ENCODE measurements at regions not wholly inside any gene's neighbourhood (a gene's known extent, or its start where the extent isn't known, plus 50 kb on each side); places are given as distances from the start of the nearest gene placed in this dataset.
"Not testable (repeated sequence)": the region's sequence is repeated elsewhere in the genome, so short reads cannot be mapped to it uniquely, and the experiment has no call there.

- no peak for DNase-seq
These were observed 370.2 kb downstream of the METTL4 start for GRCh38 chr18:2201036-2201600.

- no peak for DNase-seq
These were observed 366.6 kb downstream of the METTL4 start for GRCh38 chr18:2204736-2205135.

DNA sequence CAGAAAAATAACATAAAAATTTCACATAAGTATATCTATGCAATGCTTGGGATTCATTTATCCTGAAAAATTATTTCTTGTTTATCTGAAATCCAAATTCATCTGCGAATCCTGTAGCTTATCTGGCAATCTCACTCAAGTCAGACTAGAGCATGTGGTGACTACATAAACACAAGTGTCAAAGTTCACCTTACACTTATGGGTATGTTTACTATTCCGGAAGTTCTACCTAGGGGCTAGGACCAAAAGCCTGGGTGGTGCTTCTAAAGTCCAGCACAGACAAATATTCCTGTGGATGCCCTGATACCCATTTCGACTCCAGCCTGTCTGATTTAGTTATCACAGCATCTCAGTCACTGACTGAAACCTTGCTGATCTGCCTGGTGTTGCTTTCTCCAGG lies 364.0 kb downstream of the METTL4 start:
- DNase-seq = no peak

DNA sequence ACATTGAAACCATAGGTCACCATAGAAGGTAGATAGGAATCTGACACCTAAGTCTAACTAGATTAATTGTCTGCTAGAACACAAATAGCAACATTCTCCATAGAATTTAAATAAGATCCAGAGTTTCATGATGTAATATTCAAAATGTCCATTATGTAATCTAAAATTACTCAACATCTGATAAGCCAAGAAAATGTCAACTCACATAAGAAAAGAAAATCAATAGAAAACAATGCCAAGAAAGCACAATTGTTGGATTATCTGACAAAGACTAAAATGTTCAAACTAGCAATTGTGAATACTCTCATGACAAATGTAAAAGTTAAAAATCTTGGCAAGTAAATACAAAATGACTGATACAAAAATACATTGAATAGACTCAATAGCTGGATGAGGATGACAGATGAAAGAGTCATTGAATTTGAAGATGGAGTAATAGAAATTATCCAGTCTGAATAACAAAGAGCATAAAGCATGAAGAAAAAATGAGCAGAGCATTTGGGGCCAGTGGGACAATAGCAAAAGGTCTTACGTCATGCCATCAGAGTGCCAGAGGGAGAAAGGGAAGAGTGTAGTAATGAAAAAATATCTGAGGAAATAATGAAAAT lies 358.6 kb downstream of the METTL4 start:
- DNase-seq = no peak

GRCh38 chr18:2213905-2214304 lies 357.4 kb downstream of the METTL4 start:
- no peak for DNase-seq

DNA sequence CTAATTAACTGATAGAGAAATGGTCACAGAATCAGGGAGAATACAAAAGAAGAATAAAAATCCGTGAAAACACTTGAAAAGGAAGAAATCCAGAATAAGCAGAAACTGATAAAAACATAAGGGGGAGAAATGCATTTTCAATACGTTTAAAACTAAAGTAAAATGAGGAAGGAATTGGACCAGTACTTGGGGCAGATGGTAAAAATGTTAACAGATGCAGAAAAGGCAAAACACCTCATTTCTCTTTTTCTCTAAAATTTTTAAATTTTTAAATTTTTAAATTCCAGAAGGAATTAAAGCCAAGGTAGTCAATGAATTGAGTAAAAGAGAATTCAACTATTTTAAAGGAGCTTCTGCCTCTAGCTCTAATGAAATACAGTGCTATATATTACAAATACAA lies 353.9 kb downstream of the METTL4 start:
- DNase-seq = no peak

- no peak for DNase-seq
These were observed 353.2 kb downstream of the METTL4 start for GRCh38 chr18:2218101-2218500.

GRCh38 chr18:2219706-2220105 lies 351.6 kb downstream of the METTL4 start:
- no peak for DNase-seq

DNA sequence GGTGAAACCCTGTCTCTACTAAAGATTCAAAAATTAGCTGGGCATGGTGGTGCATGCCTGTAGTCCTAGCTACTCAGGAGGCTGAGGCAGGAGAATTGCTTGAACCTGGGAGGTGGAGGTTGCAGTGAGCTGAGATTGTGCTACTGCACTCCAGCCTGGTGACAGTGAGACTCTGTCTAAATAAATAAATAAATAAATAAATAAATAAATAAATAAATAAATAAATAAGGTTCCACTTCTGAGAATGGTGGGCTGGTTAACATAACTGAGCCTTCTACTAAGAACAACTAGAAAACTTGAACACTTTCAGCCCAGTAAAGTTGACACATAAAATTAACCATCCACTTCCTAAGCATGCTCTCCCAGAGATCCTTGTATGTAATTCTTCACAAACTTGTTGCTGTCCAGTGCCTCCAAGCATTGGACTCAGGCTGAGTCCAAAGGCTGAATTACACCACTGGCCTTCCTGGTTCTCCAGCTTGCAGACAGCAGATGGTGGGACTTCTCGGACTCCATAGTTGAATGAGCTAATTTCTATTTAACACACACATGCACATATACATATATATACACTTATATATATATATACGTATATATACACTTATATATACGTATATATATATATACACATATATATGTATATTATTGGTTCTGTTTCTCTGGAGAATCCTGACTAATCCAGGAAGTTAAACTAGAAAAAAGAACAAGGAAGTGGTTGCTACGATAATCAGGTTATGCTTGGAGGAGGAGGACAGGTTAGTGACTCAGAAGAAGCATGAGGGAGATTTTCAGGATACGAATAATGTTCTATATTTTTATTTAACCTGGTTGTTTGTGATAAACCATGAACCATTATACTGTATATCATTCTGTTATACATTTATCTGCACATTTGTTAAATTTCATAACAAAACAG lies 348.8 kb downstream of the METTL4 start:
- no peak for DNase-seq

DNA sequence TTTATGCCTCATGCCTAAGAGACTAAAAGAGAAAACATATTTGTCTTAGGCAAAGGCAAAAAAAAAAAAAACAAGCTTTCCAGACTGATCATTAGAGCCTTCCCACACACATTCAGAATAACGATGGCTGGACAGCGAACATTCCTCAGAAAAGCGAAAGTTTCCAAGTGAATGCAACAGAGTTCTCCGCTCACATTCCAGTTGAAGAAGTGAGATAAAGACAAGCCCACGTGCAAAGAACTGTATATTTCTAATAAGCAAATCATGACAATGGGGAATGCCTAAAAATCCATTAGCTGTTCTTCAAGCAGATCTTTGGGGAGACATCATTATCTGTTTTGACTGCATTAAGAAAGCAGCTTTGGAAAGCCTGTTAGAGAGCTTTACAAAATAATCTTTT lies 347.9 kb downstream of the METTL4 start:
- DNase-seq = no peak

- DNase-seq = no peak
These were observed 347.5 kb downstream of the METTL4 start for GRCh38 chr18:2223849-2224248.

DNA sequence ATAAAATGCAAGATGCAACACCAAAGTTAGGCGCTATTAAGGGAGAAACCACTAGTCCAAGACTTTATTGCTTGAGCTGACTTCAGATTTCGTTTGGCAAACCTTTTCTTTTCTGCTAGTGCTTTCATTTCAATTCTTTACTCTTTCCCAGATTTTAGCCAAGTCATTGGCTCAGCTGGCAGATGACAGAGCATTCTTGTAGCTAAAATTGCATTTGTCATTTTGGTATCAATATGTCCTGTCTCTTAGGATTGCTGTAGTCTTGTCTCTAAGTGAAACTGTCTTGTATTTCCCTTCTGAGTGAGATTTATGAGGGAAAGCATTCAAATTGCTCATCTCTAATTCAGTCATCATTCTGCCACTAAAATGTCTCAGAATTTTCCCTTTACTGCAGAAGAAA lies 335.1 kb downstream of the METTL4 start:
- DNase-seq = no peak

- DNase-seq = no peak
These were observed 333.6 kb downstream of the METTL4 start for GRCh38 chr18:2237706-2238105.

DNA sequence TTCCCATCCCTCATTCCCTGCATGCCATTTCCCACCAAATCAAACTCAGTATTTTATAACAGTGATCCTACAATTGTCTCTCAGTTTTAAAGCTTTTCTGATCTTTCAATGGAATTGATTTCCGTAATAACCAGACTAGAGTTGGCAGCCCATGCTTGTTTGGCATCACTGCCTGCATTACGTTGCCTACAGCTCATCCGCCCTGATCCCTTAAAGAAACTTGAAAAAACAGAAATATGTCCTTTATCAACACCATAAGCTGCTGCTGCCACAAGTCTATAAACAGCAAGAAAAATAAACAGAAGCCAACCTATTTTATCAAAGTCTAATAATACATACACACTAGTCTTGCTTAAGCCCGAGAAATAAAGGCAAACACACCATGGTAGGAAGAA lies 331.0 kb downstream of the METTL4 start:
- no peak for DNase-seq

GRCh38 chr18:2244641-2245040 lies 326.7 kb downstream of the METTL4 start:
- no peak for DNase-seq

- DNase-seq = not testable (repeated sequence)
These were observed 324.2 kb downstream of the METTL4 start for GRCh38 chr18:2247101-2247500.

GRCh38 chr18:2254977-2255376 lies 316.3 kb downstream of the METTL4 start:
- no peak for DNase-seq

GRCh38 chr18:2256577-2256976 lies 314.7 kb downstream of the METTL4 start:
- peak; percentile 6 for DNase-seq

- no peak for DNase-seq
These were observed 312.4 kb downstream of the METTL4 start for GRCh38 chr18:2258954-2259353.

GRCh38 chr18:2263303-2263890 lies 307.9 kb downstream of the METTL4 start:
- DNase-seq = no peak

DNA sequence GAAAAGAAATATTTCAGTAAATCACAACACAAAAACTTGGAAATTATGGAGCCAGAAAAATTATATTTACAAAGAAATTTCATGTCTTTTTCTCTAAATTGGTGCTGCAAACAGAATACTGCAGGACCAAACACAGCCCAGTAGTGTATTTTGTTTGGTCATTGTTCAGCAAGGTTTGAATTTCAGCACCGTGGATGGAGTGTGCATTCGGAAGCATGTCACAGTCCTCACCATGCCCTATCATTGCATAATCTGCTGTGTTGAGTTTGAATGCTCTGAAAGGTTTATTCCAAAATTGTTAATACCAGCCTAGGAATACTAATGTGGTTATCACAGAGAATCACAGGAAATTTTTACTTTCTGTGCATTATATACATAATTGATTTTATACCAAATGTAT lies 296.7 kb downstream of the METTL4 start:
- DNase-seq = no peak

- DNase-seq = no peak
These were observed 290.2 kb downstream of the METTL4 start for GRCh38 chr18:2281086-2281485.

DNA sequence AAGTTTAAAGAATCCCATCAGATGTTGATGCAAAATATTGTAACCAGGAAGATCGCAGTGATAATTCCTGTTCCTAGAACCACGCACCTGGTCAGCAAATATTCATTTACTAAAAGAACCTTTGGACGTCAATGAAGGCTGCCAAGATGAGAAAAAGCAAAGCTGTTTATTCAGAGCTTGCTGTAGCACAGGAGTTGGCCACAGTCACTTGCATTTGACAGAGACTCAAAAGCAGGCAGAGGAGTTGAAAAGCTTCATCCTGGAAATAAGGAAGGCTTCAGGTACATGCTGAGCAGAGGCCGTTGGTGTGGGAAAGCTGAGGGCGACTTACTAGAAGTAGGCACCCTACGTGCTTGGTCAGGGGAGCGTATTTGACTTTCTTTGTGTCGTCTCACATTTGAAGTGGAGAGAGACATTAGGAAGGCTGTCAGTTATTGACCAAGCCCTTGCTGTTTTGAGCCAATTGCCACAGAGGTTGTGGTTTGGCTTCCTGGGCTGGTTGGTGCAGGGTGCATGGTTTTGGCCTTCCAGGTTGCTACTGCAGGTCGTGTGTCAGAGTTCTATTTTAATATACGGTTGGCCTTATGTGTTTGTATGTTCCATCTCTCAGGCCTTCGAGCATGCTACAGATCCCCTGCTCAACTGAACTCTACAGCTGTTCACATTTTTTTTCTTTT lies 289.6 kb downstream of the METTL4 start:
- DNase-seq = no peak

Data from inflammatory macrophage treated with lipopolysaccharide for 4 hours (primary cell).